PC-3 (cell line): ENCODE measurements at regions not wholly inside any gene's neighbourhood (a gene's known extent, or its start where the extent isn't known, plus 50 kb on each side); places are given as distances from the start of the nearest gene placed in this dataset.

ENCODE experiments used
- ATAC-seq: fragments of 200-7000 bp; cut with Tn5 transposase; 2 replicates; pipeline ENCODE4 v1.9.1; 2020; ENCODE audit warnings: mild to moderate bottlenecking, moderate library complexity
- BruUV-seq: library from RNA; stranded (reverse); fragments of 400-500 nt; replicated peaks from 2 replicates; lab custom pipeline; 2021; lab: Mats Ljungman, UMichigan
- CTCF ChIA-PET: fragments of 300-600 bp; sonication (Branson Sonifier 250); formaldehyde crosslinking; loops from one replicate; lab custom pipeline; 2022; ENCODE audit warnings: antibody characterized with exemption; lab: Charles Lee
- POLR2A ChIA-PET: fragments of 300-600 bp; sonication (Branson Sonifier 250); formaldehyde crosslinking; loops from one replicate; lab custom pipeline; 2022; ENCODE audit warnings: antibody characterized with exemption; ENCODE audit not compliant: unreplicated experiment; lab: Charles Lee
- DNase-seq: peaks from one replicate; pipeline ENCODE4 v3.0.0-alpha.2; 2015
- H2AFZ ChIP-seq: fragments of 300-600 bp; sonication (generic); 2 replicates; pipeline ENCODE4 v1.6.0; 2016; ENCODE audit warnings: antibody characterized with exemption, low read length
- H3F3A ChIP-seq: fragments of 300-600 bp; sonication (generic); one replicate; pipeline ENCODE4 v1.6.0; 2017; ENCODE audit warnings: antibody characterized with exemption, low read length, control low read depth, mild to moderate bottlenecking; ENCODE audit not compliant: unreplicated experiment
- H3K27ac ChIP-seq: fragments of 300-600 bp; sonication (generic); 2 replicates; pipeline ENCODE4 v1.5.1; 2016; ENCODE audit warnings: mild to moderate bottlenecking, low read length
- H3K27me3 ChIP-seq: fragments of 300-600 bp; sonication (generic); 2 replicates; pipeline ENCODE4 v1.6.1; 2016; ENCODE audit warnings: low read length, mixed read lengths
- H3K36me3 ChIP-seq: fragments of 300-600 bp; sonication (generic); 2 replicates; pipeline ENCODE4 v1.6.1; 2016; ENCODE audit warnings: low read depth, mixed run types, low read length, mixed read lengths
- H3K4me1 ChIP-seq: fragments of 300-600 bp; sonication (generic); 2 replicates; pipeline ENCODE4 v1.5.1; 2016; ENCODE audit warnings: low read length; ENCODE audit not compliant: insufficient read depth
- H3K4me2 ChIP-seq: fragments of 300-600 bp; sonication (generic); 2 replicates; pipeline ENCODE4 v1.6.0; 2016; ENCODE audit warnings: low read length
- H3K4me3 ChIP-seq: fragments of 300-600 bp; sonication (generic); 2 replicates; pipeline ENCODE4 v1.5.1; 2016; ENCODE audit warnings: mild to moderate bottlenecking, low read length, mixed read lengths
- H3K79me2 ChIP-seq: fragments of 300-600 bp; sonication (generic); 2 replicates; pipeline ENCODE4 v1.6.1; 2017; ENCODE audit warnings: low read length, mixed read lengths
- H3K9ac ChIP-seq: fragments of 300-600 bp; sonication (generic); 2 replicates; pipeline ENCODE4 v1.6.0; 2016; ENCODE audit warnings: mild to moderate bottlenecking, low read length
- H3K9me2 ChIP-seq: fragments of 300-600 bp; sonication (generic); replicated peaks from 2 replicates; pipeline ENCODE4 v1.6.1; 2016; ENCODE audit warnings: mixed run types, low read length, mixed read lengths
- H3K9me3 ChIP-seq: fragments of 300-600 bp; sonication (generic); 2 replicates; pipeline ENCODE4 v1.6.1; 2016; ENCODE audit warnings: low read length, mixed read lengths
- H4K20me1 ChIP-seq: fragments of 300-600 bp; sonication (generic); 2 replicates; pipeline ENCODE4 v1.6.1; 2016; ENCODE audit warnings: low read length, mixed read lengths
- CTCF ChIP-seq: fragments of 300-600 bp; sonication (generic); conservative IDR thresholded peaks from 2 replicates; pipeline ENCODE4 v1.5.1; 2017; ENCODE audit warnings: antibody characterized with exemption, low read depth, mild to moderate bottlenecking, low read length
- EZH2 ChIP-seq: fragments of 300-600 bp; sonication (generic); IDR thresholded peaks from one replicate; pipeline ENCODE4 v1.6.1; 2017; ENCODE audit warnings: antibody characterized with exemption, mild to moderate bottlenecking, low read length; ENCODE audit not compliant: unreplicated experiment
- EZH2phosphoT487 ChIP-seq: fragments of 300-600 bp; sonication (generic); IDR thresholded peaks from 2 replicates; pipeline ENCODE4 v1.6.1; 2018; ENCODE audit warnings: mild to moderate bottlenecking, antibody characterized with exemption, low read length, borderline replicate concordance
- intact Hi-C: fragments of 100-400 bp; cut with micrococcal nuclease; formaldehyde crosslinking; loops from 2 replicates; pipeline ENCODE4 v1.9.0; 2023

DNA sequence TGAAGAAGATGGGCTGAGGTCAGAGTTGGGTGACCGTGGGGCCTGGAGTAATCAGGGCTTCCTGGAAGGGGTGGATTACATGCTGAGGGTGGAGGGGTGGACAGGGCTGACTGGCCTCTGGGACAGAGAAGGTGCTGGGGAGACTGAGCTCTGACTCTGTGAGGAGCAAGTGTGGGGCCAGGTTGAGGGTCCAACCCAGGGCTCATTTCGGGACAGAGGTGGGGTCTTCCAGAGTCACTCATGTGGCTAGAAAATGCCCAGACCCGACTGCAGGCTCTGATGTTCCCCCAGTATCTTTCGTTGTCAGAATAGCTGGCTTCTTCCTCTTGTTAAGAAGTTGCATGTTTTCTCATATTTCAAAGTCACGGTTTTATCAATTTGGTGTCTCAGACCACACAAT is 311.8 kb downstream of the PTPRU start:
- H3K4me2 ChIP-seq: no peak overlapping the region
- CTCF ChIA-PET: no interaction called here
- POLR2A ChIA-PET: no interaction called here
- TF ChIP-seq EZH2phosphoT487: no peak
- TF ChIP-seq CTCF: no peak
- no peak for TF ChIP-seq EZH2
- no peak overlapping the region for H3K9ac ChIP-seq
- H3K27me3 ChIP-seq: no peaks in the 10 kb centered on the region
- BruUV-seq: no TSS peak
- no peaks in the 10 kb centered on the region for H3K36me3 ChIP-seq
- intact Hi-C loops: no loop called here
- H3K9me3 ChIP-seq: no peaks in the 10 kb centered on the region
- no peak for DNase-seq
- ATAC-seq: no peak
- H3K4me3 ChIP-seq: no peak overlapping the region
- H2AFZ ChIP-seq: no peak overlapping the region
- no peaks in the 10 kb centered on the region for H3K79me2 ChIP-seq
- no peaks in the 10 kb centered on the region for H3K9me2 ChIP-seq
- H4K20me1 ChIP-seq: no peaks in the 10 kb centered on the region
- H3F3A ChIP-seq: no peaks in the 10 kb centered on the region
- peaks cover 15% of the 10 kb centered on the region for H3K4me1 ChIP-seq
- no peak overlapping the region for H3K27ac ChIP-seq

- ChIA-PET POLR2A (no interaction called here), CTCF (no interaction called here)
- no peak overlapping the region for H3K4me3 ChIP-seq
- H3K27ac ChIP-seq: no peak overlapping the region
- no TSS peak for BruUV-seq
- no peaks in the 10 kb centered on the region for H3K27me3 ChIP-seq
- no peaks in the 10 kb centered on the region for H3K36me3 ChIP-seq
- DNase-seq (no peak), ATAC-seq (no peak)
- H3K9ac ChIP-seq: no peak overlapping the region
- no peaks in the 10 kb centered on the region for H3F3A ChIP-seq
- no peaks in the 10 kb centered on the region for H3K9me3 ChIP-seq
- no peak overlapping the region for H3K4me2 ChIP-seq
- no peaks in the 10 kb centered on the region for H4K20me1 ChIP-seq
- intact Hi-C loops: no loop called here
- H3K79me2 ChIP-seq: no peaks in the 10 kb centered on the region
- H2AFZ ChIP-seq: no peak overlapping the region
- no peak for TF ChIP-seq EZH2
- TF ChIP-seq EZH2phosphoT487: no peak
- no peak for TF ChIP-seq CTCF
- H3K9me2 ChIP-seq: no peaks in the 10 kb centered on the region
- H3K4me1 ChIP-seq: peaks cover 15% of the 10 kb centered on the region
Observed at GRCh38 chr1:29547300-29547699, 311.0 kb downstream of the PTPRU start.

- Histone ChIP-seq H2AFZ (no peak overlapping the region), H3K27ac (no peak overlapping the region), H3K9me2 (no peaks in the 10 kb centered on the region), H3K79me2 (no peaks in the 10 kb centered on the region), H3K9ac (no peak overlapping the region), H3K9me3 (no peaks in the 10 kb centered on the region), H4K20me1 (no peaks in the 10 kb centered on the region), H3K4me3 (no peak overlapping the region), H3K27me3 (no peaks in the 10 kb centered on the region), H3F3A (no peaks in the 10 kb centered on the region), H3K4me1 (peaks cover 15% of the 10 kb centered on the region), H3K4me2 (no peak overlapping the region), H3K36me3 (no peaks in the 10 kb centered on the region)
- TF ChIP-seq CTCF (no peak), EZH2 (no peak), EZH2phosphoT487 (no peak)
- no TSS peak for BruUV-seq
- CTCF ChIA-PET: no interaction called here
- no peak for ATAC-seq
- DNase-seq: no peak
- intact Hi-C loops: no loop called here
- POLR2A ChIA-PET: no interaction called here
Observed at GRCh38 chr1:29546496-29546895, 310.2 kb downstream of the PTPRU start.
